ENCODE measurements at regions not wholly inside any gene's neighbourhood (a gene's known extent, or its start where the extent isn't known, plus 50 kb on each side); places are given as distances from the start of the nearest gene placed in this dataset.
"Not testable (repeated sequence)": the region's sequence is repeated elsewhere in the genome, so short reads cannot be mapped to it uniquely, and the experiment has no call there.

DNA sequence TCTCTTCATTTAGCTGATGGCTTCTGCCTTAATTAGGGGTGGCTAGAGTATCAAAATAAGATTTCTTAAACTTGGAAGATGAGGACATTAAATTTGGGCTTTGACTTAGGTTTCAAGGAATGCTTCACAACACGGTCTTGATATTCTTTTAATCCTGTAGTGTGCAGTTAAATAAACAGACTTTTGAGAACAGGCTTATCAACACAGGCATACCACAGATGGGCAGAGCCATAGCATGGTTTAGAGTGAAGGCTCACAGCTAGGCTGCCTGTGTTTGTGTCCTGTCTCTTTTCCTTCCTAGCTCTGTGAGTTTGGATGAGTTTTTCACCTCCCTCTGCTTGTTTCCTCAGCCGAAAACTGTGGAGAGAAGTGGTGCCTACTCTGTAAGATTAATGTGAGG, 102.3 kb upstream of the IPO9 start:
- no peak for DNase-seq (ENCODE audit: low spot score)

DNA sequence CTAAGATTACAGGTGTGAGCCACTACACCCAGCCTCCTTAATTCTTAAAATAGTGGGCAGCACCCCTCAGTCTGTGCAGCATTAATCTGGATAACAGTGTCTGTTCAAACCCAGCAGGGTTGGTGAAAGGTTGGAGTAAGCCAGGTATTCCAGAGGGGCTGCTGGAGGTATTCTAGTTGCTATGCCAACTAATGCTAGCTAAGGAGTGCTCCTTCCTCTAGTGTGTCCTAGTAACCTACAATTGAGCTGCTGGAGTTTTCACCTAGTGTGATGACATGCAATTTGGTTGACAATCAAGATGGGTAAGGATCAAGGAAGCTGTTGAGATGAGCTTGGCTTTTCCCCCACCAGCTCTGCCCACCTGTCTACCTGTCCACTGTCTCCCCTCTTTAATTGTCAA, 100.2 kb upstream of the IPO9 start:
- no peak for DNase-seq (ENCODE audit: low spot score)

DNA sequence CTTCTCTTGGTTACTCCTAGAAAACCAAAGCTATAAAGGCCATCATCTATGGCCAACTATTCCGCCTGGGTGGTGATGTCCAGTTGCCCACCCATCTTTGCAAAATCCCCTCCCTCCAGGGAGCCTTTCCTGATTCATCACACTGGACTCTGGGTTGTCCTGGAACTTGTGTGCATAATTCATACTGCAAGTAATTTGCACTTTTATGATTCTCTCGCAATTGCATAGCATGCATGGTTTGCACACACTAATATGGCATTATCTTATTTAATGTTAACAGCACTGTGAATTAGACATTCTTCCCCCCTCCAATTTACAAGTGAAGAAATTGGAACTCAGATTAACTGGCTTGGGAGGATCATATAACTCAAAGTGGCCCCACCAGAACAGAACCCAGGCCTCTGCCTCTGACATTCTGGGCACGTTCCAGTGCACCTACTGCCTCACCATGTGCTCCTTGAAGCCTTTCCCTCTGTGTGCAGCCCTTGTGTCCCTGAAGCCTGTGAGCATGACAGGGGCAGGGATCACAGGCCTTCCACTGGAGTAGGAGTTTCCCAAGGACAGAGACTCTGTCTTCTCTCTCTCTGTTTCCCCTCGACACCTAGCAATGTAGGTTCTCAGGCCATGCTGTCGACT, 98.9 kb upstream of the IPO9 start:
- no peak for DNase-seq (ENCODE audit: low spot score)

DNA sequence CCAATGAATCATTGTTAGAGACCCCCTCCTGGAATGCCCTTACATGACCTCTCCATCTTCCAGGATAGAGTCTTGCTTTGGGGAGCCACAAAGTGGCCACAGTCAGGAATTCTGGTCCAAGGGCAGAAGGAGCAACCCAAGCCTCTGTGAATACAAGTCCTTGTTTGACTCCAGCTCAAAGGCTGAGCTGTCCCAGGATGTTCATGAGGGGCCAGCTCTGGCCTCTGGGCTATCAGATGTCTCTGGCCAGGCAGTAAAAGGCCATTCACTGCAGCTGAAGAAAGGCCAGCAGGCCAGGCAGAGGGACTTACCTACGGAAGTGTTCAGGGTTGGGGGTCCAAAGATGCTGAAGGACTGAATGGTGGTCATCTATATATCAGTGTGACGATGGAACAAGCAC, 98.3 kb upstream of the IPO9 start:
- DNase-seq (ENCODE audit: low spot score): no peak

GRCh38 chr1:201731142-201731541, 97.8 kb upstream of the IPO9 start:
- no peak for DNase-seq (ENCODE audit: low spot score)

GRCh38 chr1:201731592-201731991, 97.4 kb upstream of the IPO9 start:
- no peak for DNase-seq (ENCODE audit: low spot score)

DNA sequence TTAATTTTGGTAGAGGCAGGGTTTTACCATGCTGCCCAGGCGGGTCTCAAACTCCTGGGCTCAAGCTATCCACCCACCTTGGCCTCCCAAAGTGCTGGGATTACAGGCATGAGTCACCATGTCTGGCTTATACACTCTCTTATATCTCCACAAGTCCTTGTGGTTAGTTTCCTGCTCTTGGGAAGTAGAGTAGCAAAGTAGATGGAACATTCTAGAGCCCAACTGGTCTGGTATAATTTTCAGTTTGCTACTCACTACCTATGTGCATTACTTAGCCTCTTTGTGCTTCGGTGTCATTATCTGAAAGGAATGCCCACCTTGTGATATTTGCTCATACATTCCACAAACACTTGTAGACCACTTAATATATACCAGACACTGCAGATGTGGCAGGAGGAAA, 96.6 kb upstream of the IPO9 start:
- no peak for DNase-seq (ENCODE audit: low spot score)

DNA sequence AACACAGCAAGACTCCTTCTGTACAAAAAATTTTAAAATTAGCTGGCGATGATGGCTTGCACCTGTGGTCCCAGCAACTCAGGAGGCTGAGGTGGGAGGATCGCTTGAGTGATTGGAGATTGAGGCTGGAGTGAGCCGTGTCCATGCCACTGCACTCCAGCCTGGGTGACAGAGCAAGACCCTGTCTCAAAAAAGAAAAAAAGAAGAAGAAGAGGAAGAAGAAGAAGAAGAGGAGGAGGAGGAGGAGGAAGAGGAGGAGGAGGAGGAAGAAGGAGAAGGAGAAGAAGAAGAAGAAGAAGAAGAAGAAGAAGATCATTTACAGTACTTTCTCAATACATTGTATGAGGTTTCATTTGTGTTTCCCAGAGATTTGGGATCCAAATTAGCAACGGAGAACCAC, 94.7 kb upstream of the IPO9 start:
- DNase-seq (ENCODE audit: low spot score): not testable (repeated sequence)

DNA sequence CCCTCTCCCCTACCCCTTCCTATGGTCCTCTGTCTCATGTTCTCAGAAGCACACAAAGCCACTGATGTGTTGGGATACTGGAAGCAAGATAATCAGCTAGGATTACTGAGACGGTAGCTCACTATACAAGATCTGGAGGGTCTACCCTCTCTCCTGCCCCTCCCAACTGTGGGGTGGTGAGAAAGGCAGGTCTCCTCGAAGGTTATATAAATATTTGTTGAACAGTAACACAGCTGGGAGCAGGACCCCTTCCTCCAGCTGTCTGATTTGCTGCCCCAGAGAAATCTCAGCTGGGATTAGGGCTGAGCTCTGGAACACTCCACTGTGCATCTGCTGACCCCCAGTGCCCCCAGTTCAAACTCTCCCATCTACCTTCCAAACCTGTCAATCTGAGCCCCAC, 94.2 kb upstream of the IPO9 start:
- DNase-seq (ENCODE audit: low spot score): no peak

DNA sequence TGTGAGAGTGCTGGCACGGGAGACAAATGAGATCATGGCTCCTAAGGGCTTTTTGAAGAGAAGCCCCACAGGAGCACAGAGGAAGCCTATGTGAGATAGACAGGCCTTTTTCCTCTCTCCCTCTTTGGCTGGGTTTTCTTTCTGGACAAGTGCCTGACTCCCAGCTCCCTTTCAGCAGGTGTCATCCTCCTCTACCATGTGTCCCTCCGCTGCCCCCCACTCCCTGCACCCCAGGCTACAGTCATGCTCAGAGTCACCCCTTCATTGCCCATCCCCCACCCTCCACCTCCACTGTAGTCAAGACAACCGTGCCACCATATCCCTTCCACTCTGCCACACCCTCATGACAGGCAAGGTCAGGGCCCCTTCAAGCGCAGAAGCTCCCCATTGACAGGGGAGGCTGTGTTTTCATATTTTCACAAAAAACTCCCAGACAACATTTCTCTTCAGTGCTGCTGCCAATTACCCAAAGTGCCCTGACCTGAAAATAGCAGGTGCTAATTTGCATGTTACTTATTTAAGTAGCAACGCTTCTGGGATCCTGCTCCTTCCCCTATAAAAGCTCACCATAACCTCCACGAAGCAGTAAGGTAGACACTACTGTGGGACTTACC, 92.1 kb upstream of the IPO9 start:
- no peak for DNase-seq (ENCODE audit: low spot score)

DNA sequence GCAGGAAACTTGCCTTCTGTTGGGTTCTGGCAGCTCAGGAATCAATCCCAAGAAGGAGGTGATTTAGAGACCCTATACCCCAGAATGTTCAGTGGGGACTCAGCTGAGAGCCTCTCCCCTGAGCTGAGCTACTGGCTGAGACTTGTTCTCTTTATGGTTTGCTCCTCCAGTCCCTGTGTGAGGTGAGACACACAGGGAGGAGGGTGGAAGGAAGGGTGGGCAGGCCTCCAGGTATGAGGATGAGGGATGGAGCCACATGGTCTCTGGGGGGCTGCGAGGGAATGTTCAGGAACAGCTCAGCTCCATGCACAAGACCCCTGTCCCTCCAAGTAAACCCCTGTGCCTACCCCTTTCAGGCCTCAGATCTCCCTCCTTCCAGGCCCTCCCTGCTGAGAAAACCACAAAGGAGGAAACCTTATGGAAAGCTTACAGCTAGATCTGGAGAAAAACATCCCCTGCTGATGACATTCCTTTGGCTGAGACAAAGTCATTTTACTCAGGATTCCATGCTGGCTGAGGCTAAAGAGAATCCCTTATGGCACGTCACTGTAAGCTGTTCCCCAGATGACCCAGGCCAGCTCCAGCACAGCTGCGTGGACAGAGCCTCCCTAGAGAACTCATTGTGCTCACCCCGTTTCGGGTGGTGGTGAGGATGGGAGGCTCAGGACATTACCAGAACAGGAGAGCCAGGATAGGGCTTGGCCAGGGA, 91.5 kb upstream of the IPO9 start:
- DNase-seq (ENCODE audit: low spot score): no peak

- no peak for DNase-seq (ENCODE audit: low spot score)
These were observed 89.9 kb upstream of the IPO9 start for GRCh38 chr1:201739080-201739479.

DNA sequence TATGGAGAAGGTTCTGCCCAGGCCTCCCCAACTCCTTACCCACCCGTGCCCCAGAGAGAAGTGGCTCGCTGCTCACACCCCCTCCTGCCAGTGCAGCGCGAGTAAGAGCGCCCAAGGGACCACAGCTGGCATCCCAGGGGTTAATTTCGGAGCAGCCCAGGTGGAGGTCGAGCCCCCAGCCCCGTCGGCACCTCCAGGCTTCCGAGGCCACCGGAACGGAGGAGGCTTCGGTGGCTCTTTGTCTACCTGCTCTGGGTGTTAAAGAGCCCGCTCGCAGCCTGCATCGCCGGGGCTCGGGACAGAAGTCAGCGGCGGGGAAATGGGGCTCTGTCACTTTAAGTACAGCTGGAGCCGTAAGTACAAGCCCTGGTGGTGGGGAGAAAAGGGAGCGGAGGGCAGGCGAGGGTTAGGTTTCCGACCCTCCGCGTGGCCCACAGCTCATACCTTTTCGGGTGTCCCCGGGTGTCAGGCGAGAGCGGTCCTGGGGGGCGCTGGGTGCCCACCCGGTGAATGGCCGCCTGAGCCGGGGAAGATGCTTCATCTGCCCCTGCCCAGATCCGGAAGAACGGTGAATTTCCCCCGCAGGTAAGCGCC, 89.4 kb upstream of the IPO9 start:
- no peak for DNase-seq (ENCODE audit: low spot score)

- DNase-seq (ENCODE audit: low spot score): no peak
These were observed 88.8 kb upstream of the IPO9 start for GRCh38 chr1:201740086-201740541.

DNA sequence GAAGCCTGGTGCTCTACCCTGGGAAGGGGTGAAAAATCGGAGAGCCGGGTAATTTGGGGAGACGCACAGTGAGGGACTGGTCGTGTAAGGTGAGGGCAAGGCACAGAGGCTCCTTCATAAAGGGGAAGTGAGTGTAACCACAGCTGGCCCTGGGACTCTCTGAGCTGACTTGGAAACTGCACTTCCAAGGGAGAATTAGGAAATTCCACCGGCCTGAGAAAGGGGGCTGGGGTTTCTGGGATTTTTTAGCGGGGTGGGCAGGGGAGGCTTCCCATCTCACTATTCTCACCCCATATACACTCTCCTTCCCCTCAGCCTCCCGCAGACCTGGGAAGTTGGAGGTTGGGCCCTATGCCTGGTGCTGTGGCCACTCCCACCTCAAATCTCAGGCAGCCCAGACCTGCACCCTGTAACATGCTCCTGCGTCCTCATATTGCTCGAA, 88.3 kb upstream of the IPO9 start:
- DNase-seq (ENCODE audit: low spot score): no peak

GRCh38 chr1:201741763-201742342, 87.1 kb upstream of the IPO9 start:
- no peak for DNase-seq (ENCODE audit: low spot score)

DNA sequence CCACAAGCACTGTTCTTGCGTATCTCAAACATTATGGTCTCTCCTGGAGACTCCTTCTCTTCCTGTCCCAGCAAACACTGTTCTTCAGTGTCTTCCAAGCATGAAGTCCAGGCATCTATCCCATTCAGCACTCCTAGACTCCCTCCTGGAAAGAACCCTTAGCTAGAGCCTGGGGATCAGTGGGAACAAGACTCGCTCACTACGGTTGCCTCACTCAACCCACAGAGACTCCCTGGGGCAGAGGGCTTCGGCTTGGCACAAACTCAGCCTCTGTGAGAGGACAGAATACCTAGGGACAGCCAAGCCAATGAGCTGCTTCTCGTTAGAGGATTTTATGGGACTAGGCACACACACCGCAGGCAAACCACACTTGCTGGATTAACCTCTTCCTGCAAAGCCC, 86.5 kb upstream of the IPO9 start:
- DNase-seq (ENCODE audit: low spot score): no peak

DNA sequence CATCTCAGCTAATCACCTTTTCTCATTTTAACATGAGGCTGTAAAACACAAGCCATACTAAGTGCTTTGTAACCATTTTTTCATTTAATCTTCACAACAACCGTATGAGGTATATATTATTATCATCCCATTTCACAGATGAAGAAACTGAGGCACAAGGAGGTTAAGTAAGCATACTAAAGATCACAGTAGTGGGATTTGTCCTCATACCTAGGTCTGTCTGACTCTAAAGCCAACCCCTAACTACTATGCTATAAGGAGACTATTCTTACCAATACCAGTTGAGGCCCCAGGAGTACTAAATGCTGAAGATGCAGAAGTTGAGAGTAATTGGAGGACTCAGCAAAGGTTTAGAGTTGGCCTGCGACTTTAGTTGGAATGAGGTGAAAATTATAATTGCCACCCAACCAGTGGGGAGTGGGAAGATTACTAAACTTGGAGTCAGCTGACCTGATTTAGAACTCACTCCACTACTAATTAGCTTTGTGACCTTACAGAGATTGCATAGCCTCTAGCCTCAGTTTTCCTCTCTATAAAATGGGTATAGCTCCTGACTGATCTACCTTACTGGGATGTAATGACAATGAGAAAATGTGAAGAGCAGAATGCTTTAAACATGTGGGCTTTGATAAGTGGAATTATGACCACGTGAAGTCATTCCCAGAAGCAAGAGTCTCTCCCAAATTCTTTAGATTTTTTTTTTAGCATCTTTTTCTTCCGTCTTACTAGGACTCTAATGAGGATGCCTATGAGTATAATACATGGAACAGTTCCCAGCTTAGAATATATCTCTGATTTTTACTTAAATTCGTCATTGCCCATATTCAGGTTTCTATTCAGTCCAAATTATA, 85.8 kb upstream of the IPO9 start:
- no peak for DNase-seq (ENCODE audit: low spot score)

DNA sequence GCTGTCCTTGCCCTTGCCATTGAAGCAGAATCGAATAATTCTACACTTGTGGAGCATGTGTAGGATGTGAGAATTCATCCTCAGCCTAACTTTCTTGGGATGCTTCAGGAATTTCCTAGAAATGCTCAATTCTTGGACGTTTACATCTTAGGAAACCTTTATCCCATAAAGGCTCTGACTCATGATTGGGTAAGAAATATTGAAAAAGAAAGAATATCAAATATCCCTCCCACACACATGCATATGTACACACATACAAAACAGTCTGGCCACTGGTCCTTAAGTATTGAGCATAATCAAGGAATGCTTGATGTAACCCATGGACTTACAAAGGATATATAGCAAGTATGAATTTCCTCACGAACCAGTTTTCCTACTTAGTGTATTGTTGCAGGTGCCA, 83.9 kb upstream of the IPO9 start:
- no peak for DNase-seq (ENCODE audit: low spot score)

DNA sequence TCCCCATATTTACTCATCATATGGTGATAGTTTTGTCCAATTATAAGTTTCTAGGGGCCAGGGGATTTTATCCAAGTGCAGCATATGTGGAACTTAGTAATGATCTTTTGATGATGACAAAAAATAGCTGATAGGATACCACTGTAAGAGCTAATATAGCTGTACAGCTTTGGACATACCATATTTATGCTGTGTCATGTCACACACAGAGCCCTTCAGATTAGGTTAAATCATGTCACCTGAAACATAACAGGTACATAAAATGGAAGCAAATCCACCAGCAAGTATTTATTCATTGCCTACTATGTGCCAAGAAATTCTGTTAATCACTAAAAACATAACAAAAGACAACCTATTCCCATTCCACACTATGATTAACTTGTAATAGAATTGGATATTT, 82.8 kb upstream of the IPO9 start:
- no peak for DNase-seq (ENCODE audit: low spot score)

DNA sequence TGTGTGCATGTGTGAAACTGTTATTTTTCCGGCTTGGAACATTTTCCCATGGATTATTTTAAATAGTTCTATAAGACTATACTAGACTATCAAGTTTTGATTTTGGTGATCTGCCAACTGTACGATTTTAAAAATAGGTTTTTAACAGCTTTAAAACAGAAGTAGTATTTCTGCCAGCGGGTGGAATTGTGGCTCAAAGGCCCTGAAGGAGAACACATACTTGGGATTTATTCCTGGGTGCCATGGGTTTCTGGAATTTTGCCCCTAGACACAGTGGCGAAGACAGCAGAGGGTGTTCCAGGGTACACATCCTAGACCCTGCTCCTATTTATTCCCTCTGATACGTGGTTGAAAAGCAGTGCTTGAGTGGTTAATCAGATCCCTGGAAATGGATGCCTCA, 81.7 kb upstream of the IPO9 start:
- DNase-seq (ENCODE audit: low spot score): no peak

DNA sequence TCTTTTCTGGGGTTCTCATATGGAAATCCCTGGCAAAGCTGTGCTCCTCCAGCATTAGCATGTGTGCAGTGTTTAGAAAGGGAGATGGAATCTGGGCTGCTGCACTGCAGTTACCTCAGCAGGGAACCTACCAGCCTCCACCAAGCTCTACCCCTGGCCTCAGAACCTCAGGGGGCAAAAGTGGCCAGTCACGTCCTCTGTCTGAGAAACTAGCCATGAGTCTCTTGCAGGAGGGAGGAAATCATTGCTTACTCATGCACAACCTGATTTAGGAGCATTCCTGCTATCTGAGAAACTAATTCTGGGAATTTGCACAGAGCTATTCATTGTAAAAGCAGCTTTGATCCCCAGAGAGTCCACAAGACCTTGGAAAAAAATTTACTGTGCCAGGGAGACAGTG, 80.6 kb upstream of the IPO9 start:
- no peak for DNase-seq (ENCODE audit: low spot score)
